ENCODE measurements at regions not wholly inside any gene's neighbourhood (a gene's known extent, or its start where the extent isn't known, plus 50 kb on each side); places are given as distances from the start of the nearest gene placed in this dataset.
"Not testable (repeated sequence)": the region's sequence is repeated elsewhere in the genome, so short reads cannot be mapped to it uniquely, and the experiment has no call there.

GRCh38 chr5:142522983-142523382 lies 162.9 kb downstream of the FGF1 start:
- no peaks in the 10 kb centered on the region for H3K9me3 ChIP-seq
- TF ChIP-seq CTCF (IDR thresholded peaks at IDR 0.05) = no peak
- no peak for ATAC-seq (ENCODE audit: insufficient number of reproducible peaks, low FRiP score, low read depth)
- no peaks in the 10 kb centered on the region for H3K36me3 ChIP-seq
- no peaks in the 10 kb centered on the region for H3K4me1 ChIP-seq (ENCODE audit: control insufficient read depth in 1 of 2, low read depth in 2 of 2)
- no peak overlapping the region for H3K27ac ChIP-seq
- DNase-seq (ENCODE audit: low spot score) = no peak
- no peak overlapping the region for H3K4me3 ChIP-seq
- H3K27me3 ChIP-seq (replicated peaks; ENCODE audit: insufficient read depth) = no peaks in the 10 kb centered on the region

- TF ChIP-seq CTCF (IDR thresholded peaks at IDR 0.05) = no peak
- Histone ChIP-seq H3K4me1 (ENCODE audit: control insufficient read depth in 1 of 2, low read depth in 2 of 2) (no peaks in the 10 kb centered on the region), H3K27me3 (replicated peaks; ENCODE audit: insufficient read depth) (no peaks in the 10 kb centered on the region), H3K27ac (no peak overlapping the region), H3K9me3 (peaks cover 3% of the 10 kb centered on the region), H3K36me3 (no peaks in the 10 kb centered on the region), H3K4me3 (no peak overlapping the region)
- ATAC-seq (ENCODE audit: insufficient number of reproducible peaks, low FRiP score, low read depth) (no peak), DNase-seq (ENCODE audit: low spot score) (no peak)
Measured at GRCh38 chr5:142521706-142522105, 164.2 kb downstream of the FGF1 start.

GRCh38 chr5:142520885-142521284 lies 165.0 kb downstream of the FGF1 start:
- no peak for DNase-seq (ENCODE audit: low spot score)
- TF ChIP-seq CTCF (IDR thresholded peaks at IDR 0.05) = no peak
- no peaks in the 10 kb centered on the region for H3K36me3 ChIP-seq
- no peak for ATAC-seq (ENCODE audit: insufficient number of reproducible peaks, low FRiP score, low read depth)
- no peak overlapping the region for H3K27ac ChIP-seq
- no peaks in the 10 kb centered on the region for H3K27me3 ChIP-seq (replicated peaks; ENCODE audit: insufficient read depth)
- no peak overlapping the region for H3K4me3 ChIP-seq
- H3K4me1 ChIP-seq (ENCODE audit: control insufficient read depth in 1 of 2, low read depth in 2 of 2) = no peaks in the 10 kb centered on the region
- peaks cover 3% of the 10 kb centered on the region for H3K9me3 ChIP-seq

GRCh38 chr5:142519913-142520312 lies 166.0 kb downstream of the FGF1 start:
- not testable (repeated sequence) for H3K4me3 ChIP-seq; ATAC-seq (ENCODE audit: insufficient number of reproducible peaks, low FRiP score, low read depth); H3K9me3 ChIP-seq; H3K36me3 ChIP-seq; H3K4me1 ChIP-seq (ENCODE audit: control insufficient read depth in 1 of 2, low read depth in 2 of 2); H3K27ac ChIP-seq; H3K27me3 ChIP-seq (replicated peaks; ENCODE audit: insufficient read depth); DNase-seq (ENCODE audit: low spot score)

GRCh38 chr5:142517840-142518239 lies 168.1 kb downstream of the FGF1 start:
- Histone ChIP-seq H3K9me3 (peaks cover 3% of the 10 kb centered on the region), H3K27me3 (replicated peaks; ENCODE audit: insufficient read depth) (no peaks in the 10 kb centered on the region), H3K4me3 (no peak overlapping the region), H3K27ac (no peak overlapping the region), H3K4me1 (ENCODE audit: control insufficient read depth in 1 of 2, low read depth in 2 of 2) (no peaks in the 10 kb centered on the region), H3K36me3 (no peaks in the 10 kb centered on the region)
- DNase-seq (ENCODE audit: low spot score) = no peak
- ATAC-seq (ENCODE audit: insufficient number of reproducible peaks, low FRiP score, low read depth) = no peak
- TF ChIP-seq CTCF (IDR thresholded peaks at IDR 0.05) = no peak

GRCh38 chr5:142516732-142517131 lies 169.2 kb downstream of the FGF1 start:
- H3K9me3 ChIP-seq = peaks cover 3% of the 10 kb centered on the region
- H3K4me3 ChIP-seq = no peak overlapping the region
- H3K4me1 ChIP-seq (ENCODE audit: control insufficient read depth in 1 of 2, low read depth in 2 of 2) = no peaks in the 10 kb centered on the region
- H3K36me3 ChIP-seq = no peaks in the 10 kb centered on the region
- no peak for DNase-seq (ENCODE audit: low spot score)
- no peak overlapping the region for H3K27ac ChIP-seq
- no peak for ATAC-seq (ENCODE audit: insufficient number of reproducible peaks, low FRiP score, low read depth)
- H3K27me3 ChIP-seq (replicated peaks; ENCODE audit: insufficient read depth) = no peaks in the 10 kb centered on the region
- TF ChIP-seq CTCF (IDR thresholded peaks at IDR 0.05) = no peak
